WI38 (cell line): ENCODE measurements at regions not wholly inside any gene's neighbourhood (a gene's known extent, or its start where the extent isn't known, plus 50 kb on each side); places are given as distances from the start of the nearest gene placed in this dataset.

Source experiments
- H3K4me3 ChIP-seq: 2 replicates; pipeline ENCODE4 v1.5.1; 2011; ENCODE audit warnings: low read depth, mild to moderate bottlenecking, control low read depth, low read length
- TF ChIP-seq, protein P1 (sequence below): IDR thresholded peaks from 2 replicates; pipeline ENCODE4 v1.5.1; 2012; ENCODE audit warnings: low read depth, mild to moderate bottlenecking, control low read depth, low read length

DNA sequence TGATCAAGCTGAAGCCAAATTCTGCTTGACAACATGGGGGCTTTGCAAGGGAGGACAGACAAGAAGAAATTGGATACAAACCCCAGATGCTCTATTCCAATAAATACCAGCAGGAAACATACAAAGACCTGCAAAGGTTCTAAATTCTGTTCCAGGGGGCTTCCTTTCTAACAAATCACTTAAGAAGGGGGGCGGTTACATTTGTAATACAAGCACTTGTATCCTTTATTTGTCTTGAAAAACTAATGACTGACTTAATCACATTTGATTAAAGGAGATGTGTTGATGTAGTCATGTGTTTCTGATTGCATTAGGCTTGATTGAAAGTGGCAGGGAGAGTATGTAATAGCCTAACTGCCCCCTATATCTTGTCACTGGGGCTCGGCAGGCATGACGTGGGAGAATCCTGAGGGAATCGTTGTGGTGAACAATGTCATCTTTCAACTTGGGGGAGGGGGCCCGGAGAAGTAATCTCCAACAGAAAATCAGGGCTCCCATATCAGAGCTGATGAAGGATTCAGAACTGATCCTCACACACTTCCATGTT is 361.7 kb downstream of the INSC start:
- H3K4me3 ChIP-seq, result no peak overlapping the region
- TF ChIP-seq, protein P1, sequence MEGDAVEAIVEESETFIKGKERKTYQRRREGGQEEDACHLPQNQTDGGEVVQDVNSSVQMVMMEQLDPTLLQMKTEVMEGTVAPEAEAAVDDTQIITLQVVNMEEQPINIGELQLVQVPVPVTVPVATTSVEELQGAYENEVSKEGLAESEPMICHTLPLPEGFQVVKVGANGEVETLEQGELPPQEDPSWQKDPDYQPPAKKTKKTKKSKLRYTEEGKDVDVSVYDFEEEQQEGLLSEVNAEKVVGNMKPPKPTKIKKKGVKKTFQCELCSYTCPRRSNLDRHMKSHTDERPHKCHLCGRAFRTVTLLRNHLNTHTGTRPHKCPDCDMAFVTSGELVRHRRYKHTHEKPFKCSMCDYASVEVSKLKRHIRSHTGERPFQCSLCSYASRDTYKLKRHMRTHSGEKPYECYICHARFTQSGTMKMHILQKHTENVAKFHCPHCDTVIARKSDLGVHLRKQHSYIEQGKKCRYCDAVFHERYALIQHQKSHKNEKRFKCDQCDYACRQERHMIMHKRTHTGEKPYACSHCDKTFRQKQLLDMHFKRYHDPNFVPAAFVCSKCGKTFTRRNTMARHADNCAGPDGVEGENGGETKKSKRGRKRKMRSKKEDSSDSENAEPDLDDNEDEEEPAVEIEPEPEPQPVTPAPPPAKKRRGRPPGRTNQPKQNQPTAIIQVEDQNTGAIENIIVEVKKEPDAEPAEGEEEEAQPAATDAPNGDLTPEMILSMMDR, result no peak

DNA sequence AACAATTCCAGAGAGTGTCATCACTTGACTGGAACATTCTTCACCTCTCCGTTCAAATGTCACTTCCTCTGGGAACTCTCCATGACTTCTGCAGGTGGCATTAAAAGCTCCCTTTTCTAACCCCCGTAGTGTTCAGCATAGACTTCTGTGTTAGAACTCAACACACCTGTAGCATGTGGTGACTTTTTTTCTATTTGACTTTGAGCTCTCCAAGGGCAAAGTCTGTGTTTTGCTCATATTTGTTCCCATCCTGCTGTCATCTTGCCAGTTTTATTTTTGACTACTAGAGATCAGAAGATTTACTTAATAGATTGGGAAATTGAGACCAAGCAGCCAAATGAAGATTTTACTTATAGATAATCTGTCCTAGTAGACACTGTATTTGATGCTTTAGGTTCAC is 367.1 kb downstream of the INSC start:
- TF ChIP-seq, protein P1, result no peak
- no peak overlapping the region for H3K4me3 ChIP-seq

DNA sequence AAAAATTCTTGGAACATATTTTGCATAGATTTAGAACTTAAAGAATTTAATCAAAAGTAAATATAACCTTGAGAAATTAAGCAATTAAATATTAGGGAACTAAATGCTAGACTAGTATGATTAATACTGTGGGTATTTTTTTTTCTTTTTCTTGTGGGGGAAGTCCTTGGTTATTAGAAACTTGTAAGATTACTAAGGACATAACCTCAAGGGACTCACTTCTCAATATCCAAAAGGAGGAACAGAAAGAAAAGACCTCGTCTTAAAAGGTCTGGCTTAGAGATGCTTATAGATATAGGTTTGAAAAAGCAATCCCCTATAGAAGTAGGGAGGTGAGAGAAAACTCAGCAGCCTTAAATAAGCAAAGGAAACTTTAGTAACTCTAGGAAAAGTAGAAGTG is 368.5 kb downstream of the INSC start:
- no peak overlapping the region for H3K4me3 ChIP-seq
- TF ChIP-seq, protein P1, result no peak

DNA sequence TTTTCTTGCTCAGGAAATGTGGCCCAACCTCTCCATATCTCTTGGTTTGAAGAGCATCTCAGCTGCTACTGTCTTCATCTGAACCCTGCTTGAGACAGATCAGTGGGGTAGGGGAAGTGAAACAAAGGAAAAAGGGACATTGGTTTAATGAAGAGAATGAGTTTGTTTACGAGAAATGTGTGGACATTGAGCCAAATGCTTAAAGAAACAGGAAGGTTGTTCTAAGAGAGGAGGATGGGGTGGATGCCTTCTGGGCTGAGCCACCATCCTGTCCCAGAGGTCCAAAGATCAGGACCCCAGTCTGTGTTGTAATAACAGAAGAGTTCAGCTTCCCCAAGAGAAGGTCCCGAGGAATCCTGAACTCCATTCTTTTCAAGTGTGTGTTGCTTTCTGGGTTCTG is 369.7 kb downstream of the INSC start:
- no peak overlapping the region for H3K4me3 ChIP-seq
- TF ChIP-seq, protein P1, result no peak

DNA sequence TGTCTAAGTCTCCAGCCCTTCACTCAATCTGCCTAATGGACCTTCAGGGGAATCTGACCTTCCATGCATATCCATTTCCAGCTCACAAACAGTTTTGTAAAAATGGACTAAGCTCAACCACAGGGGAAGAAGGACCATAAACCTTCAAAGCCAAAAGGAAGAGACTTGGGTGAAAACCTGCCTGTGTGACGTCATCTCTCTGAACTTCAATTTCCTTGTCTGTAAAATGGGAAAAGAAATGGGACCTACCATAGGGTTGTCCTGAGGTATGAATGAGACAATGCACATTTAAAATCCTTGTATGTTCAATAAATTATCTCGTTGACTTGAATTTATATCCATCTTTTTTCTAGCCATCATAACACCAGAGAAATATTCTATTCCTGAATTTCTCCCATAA is 370.7 kb downstream of the INSC start:
- TF ChIP-seq, protein P1, result no peak
- H3K4me3 ChIP-seq, result no peak overlapping the region

DNA sequence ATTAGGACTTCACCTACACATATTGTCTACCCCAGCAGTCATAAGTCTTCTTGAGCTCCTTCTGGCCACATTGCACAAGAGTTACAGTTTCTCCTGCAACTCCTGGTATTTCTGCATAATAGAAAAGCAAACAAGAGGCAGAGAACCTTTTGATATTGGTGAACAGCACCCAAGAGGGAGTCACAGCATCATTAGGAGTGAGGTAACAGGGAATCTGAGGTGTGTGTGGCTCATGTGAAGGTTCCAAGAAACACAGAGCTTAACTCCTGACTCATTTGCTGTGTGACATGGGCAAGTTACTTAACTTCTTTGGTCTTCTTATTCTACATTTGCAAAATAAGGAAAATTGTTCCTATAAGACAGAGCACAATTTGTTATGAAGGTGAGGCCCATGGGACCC is 374.6 kb downstream of the INSC start:
- H3K4me3 ChIP-seq, result no peak overlapping the region
- TF ChIP-seq, protein P1, result no peak

DNA sequence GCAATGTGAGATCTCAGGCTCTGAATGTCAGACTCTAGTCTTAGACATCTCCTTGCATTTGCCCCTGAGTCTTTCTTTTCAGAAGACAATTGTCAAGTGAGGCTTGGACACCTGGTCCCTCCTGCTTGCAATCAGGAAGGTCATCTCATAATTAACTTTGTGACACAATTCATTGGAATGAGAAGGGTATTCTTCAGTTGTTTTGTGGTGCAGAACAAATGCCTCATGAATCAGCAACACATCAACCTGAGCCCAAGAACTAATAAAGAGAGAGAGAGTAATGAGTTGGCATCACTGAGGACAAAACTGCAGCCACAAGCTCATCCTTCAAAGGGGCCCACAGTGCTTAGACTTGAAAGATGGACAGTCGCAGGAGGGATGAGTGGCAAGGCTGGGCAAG is 375.8 kb downstream of the INSC start:
- TF ChIP-seq, protein P1, result no peak
- H3K4me3 ChIP-seq, result no peak overlapping the region
